Gastroesophageal sphincter (tissue), 3 donors: ENCODE measurements at regions not wholly inside any gene's neighbourhood (a gene's known extent, or its start where the extent isn't known, plus 50 kb on each side); places are given as distances from the start of the nearest gene placed in this dataset.

Experiments used
- CTCF ChIP-seq, 4 experiments: fragments of 200-600 bp in 2 of 4; fragments of 450-650 bp in 2 of 4; sonication (generic) in 1 of 4; IDR thresholded peaks; one replicate each; pipeline ENCODE4 v1.5.1; 2017 to 2019; ENCODE audit warnings: antibody characterized with exemption in 4 of 4, mild to moderate bottlenecking in 2 of 4, moderate library complexity in 2 of 4
- POLR2A ChIP-seq, 2 donors: fragments of 450-650 bp; IDR thresholded peaks; one replicate each; pipeline ENCODE4 v1.6.1; 2017; ENCODE audit warnings: antibody characterized with exemption in 2 of 2, mild to moderate bottlenecking in 2 of 2, moderate library complexity in 1 of 2
- POLR2AphosphoS5 ChIP-seq: sonication (generic); formaldehyde crosslinking; IDR thresholded peaks from one replicate; pipeline ENCODE4 v1.6.1; 2017; ENCODE audit warnings: antibody characterized with exemption

DNA sequence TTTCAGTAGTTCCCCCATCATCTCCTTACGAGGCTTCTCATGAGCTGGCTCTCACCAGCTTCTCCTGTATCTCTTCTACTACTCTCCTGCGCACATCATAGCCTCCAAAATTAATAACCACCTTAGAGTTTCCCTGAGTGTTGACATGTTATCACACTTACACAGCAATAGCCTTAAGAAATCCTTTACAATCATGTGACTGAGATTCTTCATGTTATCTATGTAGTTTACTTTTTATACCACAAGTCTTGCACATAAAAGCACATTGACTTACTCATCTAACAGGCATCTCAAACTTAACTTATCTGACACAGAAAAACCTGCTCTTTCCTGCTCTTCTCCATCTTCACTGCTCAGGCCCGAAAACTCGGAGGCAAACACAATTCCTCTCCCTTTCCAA is 103.7 kb upstream of the TAB2 start:
- TF ChIP-seq CTCF (IDR thresholded peaks at IDR 0.05) (no peak), POLR2AphosphoS5 (no peak), POLR2A (IDR thresholded peaks at IDR 0.05) (no peak)
